ENCODE measurements at regions not wholly inside any gene's neighbourhood (a gene's known extent, or its start where the extent isn't known, plus 50 kb on each side); places are given as distances from the start of the nearest gene placed in this dataset.
A peak's percentile ranks its signal among the peaks of the same experiment; 100 is the strongest.
"Not testable (repeated sequence)": the region's sequence is repeated elsewhere in the genome, so short reads cannot be mapped to it uniquely, and the experiment has no call there.

DNA sequence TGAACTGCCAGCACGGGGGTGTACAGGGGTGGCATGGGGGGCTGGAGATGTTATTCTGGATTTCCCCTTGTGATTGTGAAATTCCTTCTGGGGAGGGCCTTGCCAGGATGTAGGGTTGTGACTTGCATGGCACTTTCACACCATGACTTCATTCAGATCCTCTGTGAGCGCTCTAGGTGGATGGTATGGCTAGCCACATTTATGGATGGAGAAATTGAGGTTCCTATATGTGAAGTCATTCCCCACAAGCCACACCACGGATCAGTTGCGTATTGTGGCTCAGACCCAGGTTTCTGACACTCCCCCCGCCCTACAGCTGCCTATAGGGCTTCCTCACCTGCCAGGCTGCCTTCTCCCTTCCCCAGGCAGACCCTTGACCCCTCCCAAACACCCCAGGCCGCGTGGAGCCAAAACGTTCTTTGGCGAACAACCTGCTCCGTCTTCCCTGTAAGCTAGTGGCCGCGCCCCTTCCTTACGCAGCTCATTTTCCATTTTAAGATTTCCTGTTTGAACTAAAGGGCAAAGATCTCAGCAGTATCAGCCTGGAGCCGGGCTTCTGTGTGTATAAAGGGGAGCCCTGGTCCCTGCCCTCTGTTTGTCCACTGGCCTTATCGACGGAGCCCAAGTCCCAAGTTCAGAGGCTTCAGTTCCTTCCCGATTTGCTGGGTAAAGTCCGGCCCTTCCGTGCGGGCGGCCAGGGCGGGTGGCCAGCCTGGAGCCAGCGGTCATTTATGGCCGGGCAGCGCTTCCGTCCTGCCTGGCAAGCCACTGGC, 97.8 kb upstream of the KLF4 start:
- peak; percentile 19 to 27 for DNase-seq

DNA sequence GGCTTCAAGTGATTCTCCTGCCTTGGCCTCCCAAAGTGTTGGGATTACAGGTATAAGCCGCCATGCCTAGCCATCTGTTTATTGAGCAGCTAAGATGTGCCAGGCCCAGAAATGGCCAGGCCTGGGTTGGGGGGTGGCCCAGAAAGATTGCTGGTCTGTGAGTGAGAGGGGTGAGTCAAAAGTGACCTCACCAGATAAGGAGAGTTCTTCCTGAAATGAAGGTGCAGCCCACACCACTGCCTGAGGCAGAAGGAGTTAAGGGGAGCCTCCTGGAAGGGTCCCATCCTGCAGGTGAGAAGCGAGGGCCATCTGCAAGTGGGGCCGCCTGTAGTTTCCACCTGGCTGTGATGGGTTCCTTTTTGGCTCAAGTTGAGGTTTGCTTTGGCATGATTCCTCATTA, 96.9 kb upstream of the KLF4 start:
- no peak for DNase-seq

DNA sequence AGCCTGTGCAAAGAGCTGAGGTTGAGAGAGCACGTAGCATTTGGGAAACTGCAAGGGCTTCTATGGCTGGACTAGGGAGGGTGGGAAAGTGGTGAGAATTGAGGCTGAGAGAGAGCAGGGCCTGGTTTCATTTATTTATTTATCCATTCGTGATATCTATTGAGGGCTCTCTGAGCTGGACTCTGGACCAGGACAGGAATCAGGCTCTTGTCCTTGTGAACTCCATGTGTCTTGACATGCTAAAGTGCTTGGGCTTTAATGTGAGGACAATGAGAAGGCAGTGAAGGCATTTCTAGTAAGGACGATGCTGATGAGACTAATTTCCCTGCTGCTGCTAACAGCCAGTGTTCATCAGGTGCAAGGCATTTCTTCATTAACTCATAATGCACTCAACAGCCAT, 95.9 kb upstream of the KLF4 start:
- no peak for DNase-seq

DNA sequence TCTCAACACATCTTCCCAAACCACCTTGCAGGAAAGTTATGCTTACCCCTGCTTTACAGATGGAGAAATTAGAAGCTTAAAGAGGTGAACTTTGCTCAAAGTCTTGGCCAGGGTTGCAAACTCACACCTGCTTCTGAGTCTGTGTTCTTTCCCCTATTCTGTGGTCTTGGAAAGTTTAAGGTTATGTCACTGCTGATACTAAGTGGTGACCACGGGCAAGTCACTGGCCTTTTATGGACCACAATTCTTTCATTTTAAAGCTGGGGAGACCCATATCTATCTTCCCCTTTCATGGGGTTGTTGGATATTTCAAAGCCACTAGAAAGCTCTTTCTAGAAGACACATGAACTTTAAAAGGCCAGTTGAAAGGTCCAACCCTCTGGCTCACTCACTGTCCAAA, 95.4 kb upstream of the KLF4 start:
- DNase-seq: no peak

DNA sequence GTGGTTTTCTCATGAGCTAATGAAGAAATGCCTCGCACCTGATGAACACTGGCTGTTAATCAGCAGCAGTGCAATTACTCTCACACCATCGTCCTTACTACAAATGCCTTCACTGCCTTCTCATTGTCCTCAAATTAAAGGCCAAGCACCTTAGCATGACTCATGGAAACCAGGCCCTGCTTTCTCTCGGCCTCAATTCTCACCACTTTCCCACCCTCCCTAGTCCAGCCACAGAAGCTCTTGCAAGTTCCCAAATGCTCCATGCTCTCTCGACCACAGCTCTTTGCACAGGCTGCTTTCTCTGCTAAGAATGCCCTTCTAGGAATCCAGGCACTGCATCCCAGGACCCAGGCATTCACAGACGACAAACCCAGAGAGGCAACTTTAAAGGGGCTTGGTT, 94.6 kb upstream of the KLF4 start:
- no peak for DNase-seq

DNA sequence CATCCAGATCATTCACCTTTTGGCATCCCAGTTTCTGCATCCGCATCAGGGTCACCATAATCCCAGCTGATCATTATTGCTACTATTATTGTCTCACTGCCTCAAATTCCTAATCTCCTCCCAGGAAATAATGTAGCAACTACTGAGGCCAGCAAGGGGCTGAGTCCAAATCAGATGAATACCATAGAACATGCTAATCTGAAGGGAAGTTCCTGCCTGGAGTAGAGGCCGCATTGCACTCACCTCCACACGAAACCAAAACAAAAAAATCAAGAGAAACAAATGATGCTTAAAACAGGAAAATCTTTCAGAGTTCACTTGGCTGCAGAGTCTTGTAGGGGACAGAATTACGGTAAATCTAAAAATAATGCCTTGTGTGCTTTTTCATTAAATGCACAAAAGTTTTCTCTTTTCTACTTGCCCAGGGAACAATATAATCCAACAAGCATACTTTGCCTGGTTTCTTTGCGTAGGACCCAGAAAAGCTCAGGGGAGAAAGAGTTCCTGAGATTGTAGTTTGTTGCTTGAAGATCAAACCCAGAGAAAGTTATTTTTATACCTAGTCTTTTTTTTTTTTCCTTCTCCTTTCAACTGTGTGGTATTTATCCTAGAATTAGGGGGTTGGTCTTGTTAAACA, 87.7 kb upstream of the KLF4 start:
- DNase-seq: no peak

DNA sequence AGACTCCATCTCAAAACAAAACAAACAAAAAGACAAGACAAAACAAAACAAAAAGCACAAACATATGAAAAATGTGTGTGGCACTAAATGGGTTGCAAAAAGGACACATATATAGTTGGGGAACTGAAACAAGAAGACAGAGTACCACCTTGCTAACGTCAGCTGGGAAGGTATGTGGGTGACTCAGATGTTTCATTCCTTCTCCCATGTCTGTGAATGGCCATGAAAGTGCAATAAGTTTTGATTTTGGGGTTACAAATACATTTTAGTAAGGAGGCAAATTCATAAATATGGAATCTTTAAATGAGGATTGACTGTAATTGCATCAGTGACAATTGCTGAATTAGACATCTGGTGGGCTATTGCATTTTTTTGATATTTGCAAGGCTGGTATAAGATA, 81.6 kb upstream of the KLF4 start:
- no peak for DNase-seq

DNA sequence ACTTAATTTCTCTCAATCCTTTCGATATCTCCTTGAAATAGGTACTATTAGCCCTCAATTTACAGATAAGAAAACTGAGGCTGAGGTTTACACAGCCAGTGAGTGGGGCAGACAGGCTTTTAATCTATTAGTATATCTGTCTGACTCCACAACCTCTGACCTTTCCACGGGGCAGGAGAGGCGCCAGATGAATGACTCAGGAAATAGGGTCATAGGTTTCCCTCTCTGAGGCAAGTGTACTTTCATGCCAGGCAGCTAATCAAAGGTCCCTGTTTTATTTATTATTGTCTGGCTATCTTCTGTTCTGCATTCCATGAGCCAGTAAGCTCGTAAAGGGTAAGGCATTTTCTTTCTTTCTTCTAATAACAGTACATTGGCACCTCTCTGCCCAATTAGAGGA, 79.6 kb upstream of the KLF4 start:
- no peak for DNase-seq

DNA sequence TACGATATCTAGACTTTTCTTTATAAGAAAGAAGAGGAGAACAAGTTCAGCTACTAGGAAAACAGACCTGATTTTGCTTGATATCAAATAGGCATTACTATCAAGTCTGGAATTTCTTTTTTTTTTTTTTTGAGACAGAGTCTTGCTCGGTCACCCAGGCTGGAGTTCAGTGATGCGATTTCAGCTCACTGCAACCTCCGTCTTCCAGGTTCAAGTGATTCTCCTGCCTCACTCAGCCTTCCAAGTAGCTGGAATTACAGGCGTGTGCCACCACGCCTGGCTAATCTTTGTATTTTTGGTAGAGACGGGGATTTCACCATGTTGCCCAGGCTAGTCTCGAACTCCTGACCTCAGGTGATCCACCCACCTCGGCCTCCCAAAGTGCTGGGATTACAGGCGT, 78.8 kb upstream of the KLF4 start:
- not testable (repeated sequence) for DNase-seq

DNA sequence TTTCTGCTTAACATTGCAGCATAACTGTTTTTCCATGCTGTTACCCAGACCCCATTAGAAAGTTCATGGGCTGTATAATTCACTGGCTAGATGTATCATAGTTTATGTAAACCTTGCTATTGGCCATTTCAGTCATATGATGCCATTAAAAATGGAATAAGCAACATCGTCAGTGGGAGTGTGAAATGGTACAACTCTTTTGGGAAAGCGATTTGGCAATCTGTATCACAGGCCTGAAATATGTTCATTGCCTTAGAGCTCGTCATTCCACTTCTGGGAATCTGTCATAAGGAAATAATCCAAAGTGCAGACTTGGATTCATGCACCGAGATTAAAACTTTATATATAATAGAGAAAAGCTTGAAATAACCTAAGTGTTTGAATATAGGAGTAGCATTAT, 77.9 kb upstream of the KLF4 start:
- no peak for DNase-seq

DNA sequence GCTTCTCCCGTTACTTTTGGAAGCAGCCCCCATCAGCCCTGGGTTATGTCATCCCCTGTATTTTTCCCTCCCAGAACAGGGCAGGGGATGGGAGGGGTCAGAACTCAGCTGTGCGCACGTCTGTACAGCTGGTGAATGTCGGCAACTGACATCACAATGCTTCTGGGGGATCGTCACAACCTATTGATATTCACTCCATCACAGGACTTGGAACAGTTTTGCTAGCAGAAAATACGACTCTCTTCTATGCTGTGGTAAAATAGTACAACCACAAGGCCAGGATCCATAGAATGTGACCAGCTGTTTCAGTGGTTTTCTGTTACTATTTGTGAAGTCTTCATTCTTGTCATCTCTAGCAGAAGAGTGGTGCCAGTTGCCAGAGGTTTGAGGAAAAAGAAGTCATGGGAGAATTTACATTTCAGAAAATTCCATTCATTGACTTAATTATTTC, 77.1 kb upstream of the KLF4 start:
- DNase-seq: no peak

DNA sequence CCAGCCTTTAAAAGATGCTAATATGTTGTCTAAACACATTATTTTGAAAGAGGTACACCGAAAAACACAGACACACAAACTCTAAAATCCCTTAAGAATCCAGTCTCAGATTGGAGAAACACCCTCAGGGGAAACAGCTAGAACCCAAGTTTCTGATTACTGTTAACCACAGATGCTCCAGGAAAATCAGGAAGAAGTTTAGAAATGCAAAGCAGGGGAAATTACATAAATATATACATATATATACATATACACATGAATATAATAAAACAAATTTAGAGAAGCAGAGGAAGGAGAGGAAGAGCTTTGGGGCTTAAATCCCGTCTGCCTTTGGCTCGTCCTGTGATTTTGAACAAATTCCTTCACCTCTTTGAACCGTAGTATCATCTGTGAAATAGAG, 73.2 kb upstream of the KLF4 start:
- DNase-seq: no peak

DNA sequence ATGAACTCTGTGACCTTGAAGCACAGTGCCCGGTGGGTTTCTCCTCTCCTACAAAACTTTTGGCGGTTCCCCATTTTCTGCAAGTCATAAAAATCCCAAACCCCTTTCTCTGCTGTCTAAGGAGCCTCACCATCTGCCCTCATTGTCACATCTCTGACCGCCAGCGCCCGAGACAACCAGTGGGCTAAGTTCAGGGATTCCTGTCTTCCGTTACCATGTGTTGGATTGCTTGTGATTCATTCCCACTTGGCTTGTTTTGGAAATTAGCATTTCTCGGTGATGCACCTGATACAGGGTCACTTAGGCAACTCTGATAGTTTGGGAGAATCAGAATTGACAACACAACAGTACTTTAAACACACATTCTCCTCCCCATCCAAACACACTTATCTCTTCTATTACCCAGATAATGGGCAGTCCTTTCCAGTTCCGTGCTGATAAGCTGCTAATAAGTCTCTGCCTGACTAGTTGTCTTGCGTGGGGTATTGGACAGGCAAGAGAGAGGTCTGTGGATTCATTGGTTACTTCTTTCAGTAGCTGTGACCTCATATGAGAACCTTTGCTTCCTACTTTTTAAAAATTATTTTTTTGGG, 70.0 kb upstream of the KLF4 start:
- no peak for DNase-seq

DNA sequence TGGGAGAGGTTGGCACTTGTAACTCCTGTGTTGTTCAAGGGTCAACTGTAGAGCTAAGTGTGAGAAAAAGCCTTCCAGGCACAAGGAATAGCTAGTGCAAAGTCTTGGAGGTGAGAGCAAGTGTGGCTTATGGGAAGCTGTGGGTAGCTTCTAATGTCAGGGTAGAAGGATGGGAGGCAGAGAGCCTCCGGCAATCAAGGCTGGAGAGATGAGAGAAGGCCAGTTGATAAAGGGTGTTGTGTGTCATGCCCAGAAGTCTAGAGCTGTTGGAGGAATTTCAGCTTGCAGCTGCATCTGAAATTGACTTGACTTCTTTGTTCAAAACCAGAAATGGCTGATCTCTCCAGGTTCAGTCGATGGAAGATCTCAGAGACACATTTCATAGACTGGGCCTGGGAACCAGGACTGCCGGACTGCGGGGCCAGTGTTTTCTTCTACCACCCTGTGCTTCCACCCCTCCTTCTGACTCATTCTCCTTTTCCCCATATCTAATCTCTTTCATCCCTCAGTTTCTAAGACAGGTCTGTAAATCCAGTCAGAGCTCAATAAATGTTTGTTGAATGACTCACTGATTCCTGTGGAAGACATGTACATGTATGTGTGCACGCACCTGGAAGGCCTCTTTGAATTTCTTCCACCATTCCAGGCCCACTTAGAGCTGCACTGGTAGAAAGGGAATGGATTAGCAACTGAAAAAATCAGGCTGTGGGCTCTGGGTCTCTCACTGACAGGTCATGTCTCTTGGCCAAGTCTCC, 67.8 kb upstream of the KLF4 start:
- DNase-seq: no peak

DNA sequence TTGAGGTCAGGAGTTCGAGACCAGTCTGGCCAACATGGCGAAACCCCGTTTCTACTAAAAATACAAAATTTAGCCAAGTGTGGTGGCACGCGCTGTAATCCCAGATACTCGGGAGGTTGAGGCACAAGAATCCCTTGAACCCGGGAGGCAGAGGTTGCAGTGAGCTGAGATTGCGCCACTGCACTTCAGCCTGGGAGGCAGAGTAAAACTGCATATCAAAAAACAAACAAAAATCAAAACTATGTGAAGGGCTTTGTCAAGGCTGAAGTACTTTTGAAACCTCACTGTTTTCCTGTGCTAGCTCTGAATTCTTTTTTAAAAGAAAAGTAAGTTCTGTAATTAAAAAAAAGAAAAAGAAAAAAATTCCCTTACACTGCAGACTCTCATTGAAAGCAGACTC, 65.1 kb upstream of the KLF4 start:
- peak in 1 of 2 donors; percentile 12 for DNase-seq

DNA sequence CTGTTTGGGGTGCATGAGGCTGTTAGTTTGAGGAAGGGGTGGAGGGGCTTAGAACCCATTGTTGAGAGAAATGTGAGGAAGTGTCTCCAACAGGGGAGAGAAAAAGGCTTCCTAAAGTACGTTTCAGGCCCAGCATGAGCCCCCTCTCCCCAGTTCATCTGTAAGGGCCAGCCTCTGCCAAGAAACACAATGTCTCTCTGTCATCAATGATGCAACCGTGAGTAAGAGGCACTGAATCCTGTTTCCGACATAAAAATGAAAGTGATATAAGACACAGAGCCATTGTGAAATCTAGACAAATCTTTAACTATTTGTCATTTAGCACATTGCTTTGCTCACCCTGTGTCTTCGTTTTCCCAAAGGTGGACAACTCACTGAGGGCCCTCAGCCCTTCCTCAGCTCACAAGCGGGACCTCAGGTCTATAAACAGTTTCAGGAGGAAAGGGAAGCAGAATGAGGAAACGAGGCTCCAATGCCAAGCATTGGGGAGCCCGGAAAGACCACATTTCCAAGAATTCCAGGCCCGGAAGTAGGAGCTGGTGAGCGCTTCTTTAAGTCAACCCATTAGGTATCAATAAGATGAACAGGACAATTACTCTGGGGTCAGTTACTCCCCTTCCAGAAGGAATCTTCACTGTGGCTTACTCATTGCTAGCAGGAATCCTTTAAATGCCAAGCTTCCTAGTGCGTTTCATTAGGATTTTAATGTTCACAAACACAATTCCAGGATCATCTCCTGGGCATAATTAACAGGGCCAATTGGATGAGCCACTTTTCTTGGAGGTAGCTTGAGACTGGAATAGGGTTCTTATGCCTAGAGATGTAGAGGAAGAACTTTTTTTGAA, 59.0 kb upstream of the KLF4 start:
- peak; percentile 31 to 55 for DNase-seq

DNA sequence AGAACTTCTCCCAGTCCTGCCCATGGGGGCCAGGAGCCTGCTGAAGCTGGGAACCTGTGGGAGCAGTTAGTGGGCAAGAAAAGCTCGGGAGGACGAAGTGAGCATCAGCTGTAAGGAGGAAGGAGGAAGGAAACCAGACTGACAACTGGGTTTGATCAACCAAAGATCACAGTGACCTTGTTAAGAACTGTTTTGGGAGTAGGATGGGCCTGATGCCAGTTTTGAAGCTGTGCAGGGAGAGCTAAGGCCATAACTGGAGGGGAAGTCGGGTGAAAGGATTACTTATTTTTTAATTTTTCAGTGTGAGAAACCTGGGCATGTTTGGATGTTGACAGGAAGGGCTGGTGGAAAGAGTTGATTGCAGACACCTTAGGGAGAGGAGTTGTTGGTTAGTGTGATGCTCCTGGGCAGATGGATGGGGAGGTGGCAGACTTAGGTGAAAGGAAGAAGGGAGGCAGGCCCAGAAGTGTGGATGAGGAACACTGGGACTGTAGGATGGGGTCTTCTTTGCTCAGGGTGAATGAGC, 58.3 kb upstream of the KLF4 start:
- no peak for DNase-seq

DNA sequence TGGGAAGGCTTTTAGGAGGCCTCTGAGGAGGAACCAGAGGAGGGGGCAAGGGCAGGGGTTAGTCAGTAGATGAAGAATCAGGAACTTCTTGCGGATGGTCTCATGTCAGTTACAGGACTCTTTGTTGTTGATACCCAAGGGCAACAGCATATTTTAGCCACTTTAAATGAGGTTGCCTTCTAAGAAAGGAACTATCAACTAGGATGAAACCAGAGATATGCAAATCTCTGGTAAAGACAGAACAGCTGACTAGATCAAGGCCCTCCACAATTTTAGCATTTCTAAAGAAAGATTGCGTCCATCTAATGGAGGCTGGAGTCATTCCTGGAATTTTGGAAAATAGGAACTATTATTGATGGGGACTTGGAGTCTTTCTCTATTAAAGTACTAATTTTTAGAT, 57.7 kb upstream of the KLF4 start:
- no peak for DNase-seq

DNA sequence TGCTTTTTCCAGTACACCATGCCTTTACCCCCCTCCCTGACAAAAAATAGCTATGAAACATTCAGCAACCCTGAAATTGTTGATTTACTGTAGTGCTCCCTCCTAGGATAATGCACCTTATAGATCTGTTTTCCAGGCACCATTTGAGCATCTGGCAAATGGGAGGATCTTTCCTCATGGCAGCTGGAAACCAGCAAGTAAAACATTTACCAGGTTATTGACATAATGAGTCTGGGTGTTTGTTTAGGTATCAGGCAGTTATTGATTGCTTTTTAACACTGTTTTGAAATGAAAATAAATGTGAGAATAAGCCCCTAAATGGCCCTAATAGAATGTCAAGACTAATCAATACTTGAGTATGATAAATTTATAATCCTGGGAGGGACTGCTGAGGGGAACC, 57.3 kb upstream of the KLF4 start:
- DNase-seq: no peak

DNA sequence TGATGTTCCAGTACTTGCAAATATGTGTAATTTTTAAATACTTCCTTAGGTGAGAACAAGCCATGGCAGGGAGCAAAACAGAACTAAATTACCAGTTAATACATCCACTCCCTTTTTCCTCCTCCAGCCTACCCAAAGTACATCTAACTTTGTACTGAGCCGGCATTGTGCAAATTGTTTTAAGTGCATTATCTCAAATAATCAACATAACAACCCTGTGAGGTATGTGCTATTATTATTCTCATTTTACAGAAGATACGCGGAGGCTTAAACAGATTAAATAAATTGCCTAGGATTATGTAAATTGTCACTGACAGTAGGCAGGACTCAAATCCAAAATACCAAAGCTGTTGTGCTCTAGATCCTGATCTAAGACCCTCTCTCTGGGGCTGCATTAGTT, 55.5 kb upstream of the KLF4 start:
- DNase-seq: no peak

DNA sequence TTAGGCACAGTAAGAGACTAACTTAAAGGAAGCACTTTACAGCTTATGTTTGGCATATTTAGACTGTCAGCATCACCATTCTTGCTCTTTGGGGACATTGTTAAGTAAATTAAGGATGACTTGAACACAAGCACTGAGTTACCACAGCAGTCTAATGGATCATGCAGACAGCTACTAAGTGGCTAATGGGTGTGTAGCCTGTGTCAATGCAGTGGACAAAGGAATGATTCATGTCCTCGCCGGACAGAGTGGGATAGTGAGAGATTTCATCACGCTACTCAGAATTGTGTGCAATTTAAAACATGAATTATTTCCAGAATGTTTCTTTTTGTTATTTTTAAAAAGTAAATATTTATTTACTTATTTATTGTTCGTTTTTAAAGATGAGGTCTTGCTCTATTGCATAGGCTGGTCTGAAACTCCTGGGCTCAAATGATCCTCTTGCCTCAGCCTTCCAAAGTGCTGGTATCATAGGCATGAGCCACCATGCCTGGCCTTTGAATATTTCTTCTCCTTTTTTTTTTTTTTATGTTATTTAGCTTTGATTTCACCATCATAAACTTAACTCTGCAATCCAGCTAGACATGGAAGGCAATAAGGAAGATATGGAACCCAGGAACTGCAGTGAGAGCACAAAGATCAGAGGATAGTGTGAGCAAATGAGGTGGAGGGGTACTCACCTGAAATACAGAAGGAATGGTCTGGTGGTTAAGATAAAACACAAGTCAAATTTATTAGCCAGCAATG, 53.0 kb upstream of the KLF4 start:
- DNase-seq: no peak
